ENCODE measurements at regions not wholly inside any gene's neighbourhood (a gene's known extent, or its start where the extent isn't known, plus 50 kb on each side); places are given as distances from the start of the nearest gene placed in this dataset.

DNA sequence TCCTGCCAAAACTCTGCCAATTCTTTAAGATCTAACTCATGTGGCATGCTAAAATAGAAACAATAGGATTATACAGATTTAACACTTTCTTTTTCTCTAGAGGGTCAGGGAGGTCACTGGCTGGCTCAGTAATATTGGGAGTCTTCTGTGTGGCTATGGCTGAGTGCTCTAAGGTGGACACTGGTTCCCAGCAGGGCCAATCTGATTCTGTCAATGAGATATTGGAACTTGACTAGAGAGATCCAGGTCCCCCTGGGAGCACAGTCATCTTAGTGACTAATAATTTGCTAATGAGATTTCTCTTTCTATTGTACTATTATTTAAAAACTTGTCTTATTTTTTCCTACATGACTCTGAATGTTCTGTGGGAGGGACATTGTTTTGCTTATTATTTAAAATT, 69.1 kb upstream of the ZP4 start:
- Histone ChIP-seq H2AFZ (ENCODE audit: low read length) (no peak overlapping the region), H3K14ac (ENCODE audit: insufficient read depth, low read length) (no peak overlapping the region), H3K27me3 (ENCODE audit: insufficient read depth, low read length) (no peaks in the 10 kb centered on the region), H3K79me2 (ENCODE audit: insufficient read depth, low read length) (no peaks in the 10 kb centered on the region), H3K9me3 (ENCODE audit: control insufficient read depth, low read depth, low read length) (no peaks in the 10 kb centered on the region), H3K23me2 (ENCODE audit: insufficient read length, low read depth, low read length, poor library complexity, severe bottlenecking) (no peaks in the 10 kb centered on the region), H2AK5ac (ENCODE audit: insufficient read length, low read length) (no peak overlapping the region), H3K18ac (ENCODE audit: insufficient read length, low read depth, low read length) (no peak overlapping the region), H3K4ac (ENCODE audit: low read depth, low read length) (no peak overlapping the region), H3K23ac (ENCODE audit: insufficient read length, low read depth, low read length) (no peak overlapping the region), H4K20me1 (ENCODE audit: control insufficient read depth, insufficient read depth, insufficient read length) (no peaks in the 10 kb centered on the region), H3K9ac (ENCODE audit: extremely low read depth, insufficient read length, low read length) (no peak overlapping the region), H2BK5ac (ENCODE audit: insufficient read length, low read length) (no peak overlapping the region), H4K91ac (ENCODE audit: insufficient read length, low read depth, low read length) (no peak overlapping the region), H2BK20ac (ENCODE audit: low read depth, low read length, poor library complexity, severe bottlenecking) (no peak overlapping the region), H3K79me1 (ENCODE audit: insufficient read depth, low read depth, low read length, poor library complexity, severe bottlenecking) (no peaks in the 10 kb centered on the region), H2BK15ac (ENCODE audit: low read depth, low read length) (no peak overlapping the region), H3K56ac (ENCODE audit: insufficient read length, low read depth, low read length) (no peak overlapping the region), H4K8ac (replicated peaks; ENCODE audit: insufficient read length, low read depth, low read length) (no peak overlapping the region), H2BK120ac (ENCODE audit: low read depth, low read length, poor library complexity, severe bottlenecking) (no peak overlapping the region), H3T11ph (ENCODE audit: low read length) (no peak overlapping the region), H3K4me2 (ENCODE audit: insufficient read depth, insufficient read length, low read length) (no peak overlapping the region), H2BK12ac (ENCODE audit: insufficient read length, low read depth, low read length) (no peak overlapping the region), H3K4me1 (ENCODE audit: insufficient read depth, low read length) (no peaks in the 10 kb centered on the region; the same call in 1 of the 2 replicates), H4K5ac (ENCODE audit: insufficient read length, low read depth, low read length) (no peak overlapping the region), H3K27ac (ENCODE audit: insufficient read length, low read depth, low read length) (no peak overlapping the region)
- Mint-ChIP-seq H3K36me3 (ENCODE audit: insufficient read depth in 1 of 3, low read depth in 3 of 3) (no peaks in the 10 kb centered on the region; a peak in 3 of 7 replicates), H3K4me1 (peaks cover 36 to 41% of the 10 kb centered on the region in 2 experiments), H3K9me3 (no peaks in the 10 kb centered on the region), H3K4me3 (no peak overlapping the region), H3K27ac (0 out of 7 replicates have a peak overlapping the region, but pooled peaks of 1 of the 3 experiments have one; percentile 8), H3K27me3 (ENCODE audit: low read depth) (no peaks in the 10 kb centered on the region)
- DNase-seq = no peak
- TF ChIP-seq, protein P1, sequence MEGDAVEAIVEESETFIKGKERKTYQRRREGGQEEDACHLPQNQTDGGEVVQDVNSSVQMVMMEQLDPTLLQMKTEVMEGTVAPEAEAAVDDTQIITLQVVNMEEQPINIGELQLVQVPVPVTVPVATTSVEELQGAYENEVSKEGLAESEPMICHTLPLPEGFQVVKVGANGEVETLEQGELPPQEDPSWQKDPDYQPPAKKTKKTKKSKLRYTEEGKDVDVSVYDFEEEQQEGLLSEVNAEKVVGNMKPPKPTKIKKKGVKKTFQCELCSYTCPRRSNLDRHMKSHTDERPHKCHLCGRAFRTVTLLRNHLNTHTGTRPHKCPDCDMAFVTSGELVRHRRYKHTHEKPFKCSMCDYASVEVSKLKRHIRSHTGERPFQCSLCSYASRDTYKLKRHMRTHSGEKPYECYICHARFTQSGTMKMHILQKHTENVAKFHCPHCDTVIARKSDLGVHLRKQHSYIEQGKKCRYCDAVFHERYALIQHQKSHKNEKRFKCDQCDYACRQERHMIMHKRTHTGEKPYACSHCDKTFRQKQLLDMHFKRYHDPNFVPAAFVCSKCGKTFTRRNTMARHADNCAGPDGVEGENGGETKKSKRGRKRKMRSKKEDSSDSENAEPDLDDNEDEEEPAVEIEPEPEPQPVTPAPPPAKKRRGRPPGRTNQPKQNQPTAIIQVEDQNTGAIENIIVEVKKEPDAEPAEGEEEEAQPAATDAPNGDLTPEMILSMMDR (conservative IDR thresholded peaks at IDR 0.05) = no peak
